Tibial artery (tissue), 4 donors: ENCODE measurements at regions not wholly inside any gene's neighbourhood (a gene's known extent, or its start where the extent isn't known, plus 50 kb on each side); places are given as distances from the start of the nearest gene placed in this dataset.

Experiments used
- DNase-seq, 2 donors: peaks; one replicate each; pipeline ENCODE4 v3.0.0-alpha.2; 2019
- H3K27ac ChIP-seq, 2 donors: fragments of 200-600 bp; sonication (generic) in 1 of 2; 1 replicate in 1 of 2; 2 replicates in 1 of 2; pipeline ENCODE4 v1.5.1; 2018 to 2019; ENCODE audit warnings: mild to moderate bottlenecking in 1 of 2
- H3K27me3 ChIP-seq, 2 donors: fragments of 200-600 bp; sonication (generic) in 1 of 2; one replicate each; pipeline versions ENCODE4 v1.5.1 to v1.6.0; 2016 to 2019
- H3K36me3 ChIP-seq, 3 donors: fragments of 200-600 bp; sonication (generic) in 2 of 3; one replicate each; pipeline ENCODE4 v1.5.1; 2016 to 2019; ENCODE audit warnings: mild to moderate bottlenecking in 2 of 3
- H3K4me1 ChIP-seq, 4 donors: fragments of 200-600 bp; sonication (generic) in 2 of 4; 1 replicate in 3 of 4; 2 replicates in 1 of 4; pipeline ENCODE4 v1.5.1; 2016 to 2019
- H3K4me3 ChIP-seq, 2 donors: fragments of 200-600 bp; sonication (generic) in 1 of 2; 1 replicate in 1 of 2; 2 replicates in 1 of 2; pipeline ENCODE4 v1.5.1; 2018 to 2019; ENCODE audit warnings: mild to moderate bottlenecking in 2 of 2
- H3K9me3 ChIP-seq, 3 donors: fragments of 200-600 bp; sonication (generic) in 1 of 3; one replicate each; pipeline ENCODE4 v1.5.1; 2016 to 2019
- CTCF ChIP-seq, 2 experiments: fragments of 200-600 bp in 1 of 2; fragments of 450-650 bp in 1 of 2; IDR thresholded peaks; one replicate each; pipeline ENCODE4 v1.5.1; 2017 to 2019; ENCODE audit warnings: antibody characterized with exemption in 2 of 2, mild to moderate bottlenecking in 1 of 2, moderate library complexity in 1 of 2
- intact Hi-C: fragments of 100-400 bp; cut with DNase I; formaldehyde crosslinking; loops from one replicate; pipeline ENCODE4 v1.15.0; 2023; ENCODE audit warnings: low total_unique reads

GRCh38 chr14:42269234-42269633 is 662.6 kb downstream of the LRFN5 start:
- no peak overlapping the region for H3K27ac ChIP-seq
- TF ChIP-seq CTCF (IDR thresholded peaks at IDR 0.05) = no peak
- H3K4me3 ChIP-seq = no peak overlapping the region
- no peaks in the 10 kb centered on the region for H3K36me3 ChIP-seq
- no peaks in the 10 kb centered on the region for H3K9me3 ChIP-seq
- H3K27me3 ChIP-seq = no peaks in the 10 kb centered on the region
- no peak for DNase-seq
- intact Hi-C loops = no loop called here
- H3K4me1 ChIP-seq = no peaks in the 10 kb centered on the region

- intact Hi-C loops = no loop called here
- no peaks in the 10 kb centered on the region for H3K27me3 ChIP-seq
- TF ChIP-seq CTCF (IDR thresholded peaks at IDR 0.05) = no peak
- no peak for DNase-seq
- H3K4me1 ChIP-seq = no peaks in the 10 kb centered on the region
- no peaks in the 10 kb centered on the region for H3K9me3 ChIP-seq
- no peak overlapping the region for H3K4me3 ChIP-seq
- H3K36me3 ChIP-seq = no peaks in the 10 kb centered on the region
- no peak overlapping the region for H3K27ac ChIP-seq
These were observed 641.5 kb downstream of the LRFN5 start for GRCh38 chr14:42248131-42248530.

DNA sequence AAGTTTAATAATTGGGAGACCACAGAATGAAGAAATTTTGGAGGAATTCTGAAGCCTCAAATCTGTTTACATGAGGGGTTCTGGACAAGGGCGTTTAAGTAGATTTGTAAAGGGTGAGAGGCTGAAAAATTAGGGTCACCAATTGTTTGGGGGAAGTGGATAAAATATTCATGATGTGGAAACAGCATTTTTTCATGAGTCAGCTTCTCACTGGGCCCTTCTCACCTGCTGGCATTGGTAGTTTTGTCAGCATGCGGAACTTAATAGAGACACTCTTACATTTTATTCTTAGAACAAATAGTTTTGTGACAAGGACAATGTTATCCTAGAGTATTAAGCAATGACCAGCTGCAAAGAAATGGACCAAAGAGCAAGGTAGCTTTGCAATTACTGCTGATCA is 634.4 kb downstream of the LRFN5 start:
- Histone ChIP-seq H3K36me3 (no peaks in the 10 kb centered on the region), H3K27ac (no peak overlapping the region), H3K4me3 (no peak overlapping the region), H3K27me3 (no peaks in the 10 kb centered on the region), H3K4me1 (no peaks in the 10 kb centered on the region), H3K9me3 (no peaks in the 10 kb centered on the region)
- no peak for DNase-seq
- intact Hi-C loops = no loop called here
- no peak for TF ChIP-seq CTCF (IDR thresholded peaks at IDR 0.05)

DNA sequence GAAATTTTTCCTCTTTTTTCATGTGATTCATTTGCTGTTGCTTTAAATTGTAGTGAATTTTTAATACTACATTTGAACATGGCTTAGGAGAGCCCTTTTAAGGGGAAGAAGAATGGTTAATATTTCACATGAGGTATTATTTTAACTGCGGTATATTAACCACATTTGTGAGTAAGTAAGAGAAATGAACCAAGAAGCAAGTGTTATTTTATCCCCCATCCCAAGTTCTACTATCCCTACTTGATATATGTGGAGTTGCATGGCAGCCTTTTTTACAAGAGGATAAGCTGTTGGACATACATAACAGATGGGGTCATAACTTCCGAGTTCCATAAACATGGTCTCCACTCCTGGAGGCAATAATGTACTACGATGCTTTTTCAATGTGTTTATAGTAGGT is 623.3 kb downstream of the LRFN5 start:
- intact Hi-C loops = no loop called here
- no peaks in the 10 kb centered on the region for H3K4me1 ChIP-seq
- no peak overlapping the region for H3K27ac ChIP-seq
- no peak for TF ChIP-seq CTCF (IDR thresholded peaks at IDR 0.05)
- H3K27me3 ChIP-seq = peaks cover 0 to 4% of the 10 kb centered on the region in 2 donors
- no peaks in the 10 kb centered on the region for H3K9me3 ChIP-seq
- no peak overlapping the region for H3K4me3 ChIP-seq
- no peaks in the 10 kb centered on the region for H3K36me3 ChIP-seq
- DNase-seq = no peak

DNA sequence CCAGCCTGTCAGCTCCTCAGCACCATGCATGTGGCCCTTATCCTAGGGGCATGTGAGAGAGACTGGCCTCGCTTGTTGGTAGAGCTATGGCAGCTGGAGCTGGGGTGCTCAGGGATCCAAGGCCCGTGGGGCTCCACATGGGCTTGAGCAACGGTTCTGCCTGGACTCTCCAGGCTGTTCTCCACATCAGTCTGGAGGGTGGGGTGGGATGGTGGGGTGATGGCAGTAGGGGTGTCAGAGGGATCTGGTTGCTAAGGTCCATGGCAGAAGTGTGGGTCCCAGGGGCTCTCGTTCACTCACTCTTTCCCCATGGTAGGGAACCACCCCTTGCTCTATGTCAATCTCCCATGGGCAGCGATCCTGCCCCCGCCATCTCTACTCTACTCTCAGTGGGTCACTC is 622.6 kb downstream of the LRFN5 start:
- no peaks in the 10 kb centered on the region for H3K36me3 ChIP-seq
- H3K27me3 ChIP-seq = peaks cover 0 to 4% of the 10 kb centered on the region in 2 donors
- no peak for DNase-seq
- no peaks in the 10 kb centered on the region for H3K9me3 ChIP-seq
- intact Hi-C loops = no loop called here
- no peak overlapping the region for H3K27ac ChIP-seq
- no peak overlapping the region for H3K4me3 ChIP-seq
- no peak for TF ChIP-seq CTCF (IDR thresholded peaks at IDR 0.05)
- no peaks in the 10 kb centered on the region for H3K4me1 ChIP-seq

DNA sequence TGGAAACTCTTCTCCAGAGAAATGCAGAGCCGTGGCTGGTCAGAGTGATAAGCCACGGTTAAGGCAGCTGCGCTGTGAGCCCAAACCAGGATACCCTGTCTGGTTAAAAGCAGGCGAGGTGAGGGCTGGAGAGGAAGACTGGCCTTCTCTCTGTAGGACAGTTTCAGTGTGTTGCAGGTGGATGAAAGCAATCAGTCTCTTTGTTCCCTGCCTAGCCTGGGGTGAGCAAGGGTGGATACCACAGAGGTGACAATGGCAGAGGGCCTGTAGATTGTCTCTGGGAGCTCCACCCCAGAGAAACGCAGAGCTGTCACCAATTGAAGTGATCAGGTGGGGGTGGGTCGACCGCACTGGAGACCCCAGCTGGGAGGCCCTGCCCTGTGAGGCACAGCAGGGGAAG is 621.9 kb downstream of the LRFN5 start:
- H3K4me1 ChIP-seq = no peaks in the 10 kb centered on the region
- H3K27ac ChIP-seq = no peak overlapping the region
- H3K4me3 ChIP-seq = no peak overlapping the region
- intact Hi-C loops = no loop called here
- no peak for TF ChIP-seq CTCF (IDR thresholded peaks at IDR 0.05)
- H3K36me3 ChIP-seq = no peaks in the 10 kb centered on the region
- peaks cover 0 to 4% of the 10 kb centered on the region in 2 donors for H3K27me3 ChIP-seq
- H3K9me3 ChIP-seq = no peaks in the 10 kb centered on the region
- no peak for DNase-seq
